H1 (cell line): ENCODE measurements at regions not wholly inside any gene's neighbourhood (a gene's known extent, or its start where the extent isn't known, plus 50 kb on each side); places are given as distances from the start of the nearest gene placed in this dataset.

ENCODE experiments used
- CTCF ChIA-PET: fragments of 300-600 bp; sonication (Branson Sonifier 250); formaldehyde crosslinking; loops from one replicate; lab custom pipeline; 2021; ENCODE audit not compliant: partially characterized antibody; lab: Charles Lee
- POLR2A ChIA-PET: fragments of 300-600 bp; sonication (Branson Sonifier 250); formaldehyde crosslinking; loops from one replicate; lab custom pipeline; 2021; ENCODE audit warnings: inconsistent platforms; ENCODE audit not compliant: partially characterized antibody; lab: Charles Lee
- DNase-seq, 2 experiments: peaks; one replicate each; pipeline versions ENCODE4 v3.0.0 to v3.0.0-alpha.2; 2010 to 2022; ENCODE audit warnings: low spot score in 2 of 2, low read depth in 1 of 2, mixed read lengths in 1 of 2
- FAIRE-seq: peaks from 2 replicates; lab custom pipeline; 2011; peaks lifted over from hg19 to GRCh38; lab: Jason Lieb, UNC
- H2AFZ ChIP-seq: 2 replicates; pipeline ENCODE4 v1.8.1; 2012; ENCODE audit warnings: low read length, inconsistent platforms
- H2AK5ac ChIP-seq: 2 replicates; pipeline ENCODE4 v1.6.1; 2013; ENCODE audit warnings: low read depth, low read length
- H2BK120ac ChIP-seq: replicated peaks from 2 replicates; pipeline ENCODE3; 2013; ENCODE audit warnings: low read depth, low read length, inconsistent platforms
- H2BK12ac ChIP-seq: 2 replicates; pipeline ENCODE4 v1.6.1; 2013; ENCODE audit warnings: low read depth, low read length
- H2BK15ac ChIP-seq: 2 replicates; pipeline ENCODE4 v1.6.1; 2013; ENCODE audit warnings: low read length
- H2BK20ac ChIP-seq: 2 replicates; pipeline ENCODE4 v1.6.1; 2013; ENCODE audit warnings: low read length
- H2BK5ac ChIP-seq: 2 replicates; pipeline ENCODE4 v1.6.1; 2013; ENCODE audit warnings: low read depth, low read length
- H3K14ac ChIP-seq: 2 replicates; pipeline ENCODE4 v1.6.1; 2013; ENCODE audit warnings: inconsistent platforms; ENCODE audit not compliant: insufficient read length
- H3K18ac ChIP-seq: 2 replicates; pipeline ENCODE4 v1.6.1; 2013; ENCODE audit warnings: low read length; ENCODE audit errors: extremely low read depth
- H3K23ac ChIP-seq: 2 replicates; pipeline ENCODE4 v1.6.1; 2013; ENCODE audit warnings: inconsistent platforms; ENCODE audit not compliant: insufficient read length
- H3K23me2 ChIP-seq: 2 replicates; pipeline ENCODE4 v1.6.1; 2013; ENCODE audit warnings: low read depth, low read length
- H3K27ac ChIP-seq: 2 replicates; pipeline ENCODE4 v1.6.1; 2011; ENCODE audit warnings: low read depth, low read length, inconsistent platforms
- H3K27me3 ChIP-seq, 4 experiments: replicated peaks in 1 of 4; 1 replicate in 1 of 4; 2 replicates in 3 of 4; pipeline versions ENCODE4 v1.6.1 to v1.8.1; 2011 to 2013; ENCODE audit warnings: low read length in 3 of 4, mild to moderate bottlenecking in 3 of 4, inconsistent platforms in 2 of 4, mixed read lengths in 2 of 4, moderate library complexity in 1 of 4; ENCODE audit not compliant: control insufficient read depth in 3 of 4, insufficient read depth in 3 of 4; ENCODE audit errors: extremely low read depth in 1 of 4
- H3K36me3 ChIP-seq, 4 experiments: 2 replicates each; pipeline versions ENCODE4 v1.6.1 to v1.8.1; 2011 to 2013; ENCODE audit warnings: mild to moderate bottlenecking in 4 of 4, low read length in 3 of 4, moderate library complexity in 2 of 4, control low read depth in 1 of 4, inconsistent platforms in 1 of 4; ENCODE audit not compliant: insufficient read depth in 4 of 4, control insufficient read depth in 2 of 4
- H3K4ac ChIP-seq: replicated peaks from 2 replicates; pipeline ENCODE3; 2013; ENCODE audit warnings: low read length, low read depth, mixed read lengths, inconsistent platforms; ENCODE audit not compliant: insufficient read length
- H3K4me1 ChIP-seq, 4 experiments: replicated peaks in 1 of 4; 1 replicate in 1 of 4; 2 replicates in 3 of 4; pipeline versions ENCODE4 v1.6.1 to v1.8.1; 2011 to 2013; ENCODE audit warnings: low read length in 3 of 4, inconsistent platforms in 2 of 4, mixed read lengths in 1 of 4; ENCODE audit not compliant: insufficient read depth in 4 of 4, control insufficient read depth in 3 of 4
- H3K4me2 ChIP-seq, 2 experiments: 2 replicates each; pipeline versions ENCODE4 v1.6.1 to v1.8.1; 2011 to 2013; ENCODE audit warnings: low read depth in 2 of 2, low read length in 2 of 2, control low read depth in 1 of 2, inconsistent platforms in 1 of 2, mild to moderate bottlenecking in 1 of 2; ENCODE audit not compliant: insufficient read depth in 1 of 2
- H3K4me3 ChIP-seq, 4 experiments: fragments of 200-600, 300-600 bp in 1 of 4; sonication (generic), shearing (Covaris generic), sonication (Bioruptor Twin) in 1 of 4; 2 replicates each; pipeline versions ENCODE4 v1.5.1 to v1.8.1; 2011 to 2016; ENCODE audit warnings: low read length in 4 of 4, low read depth in 3 of 4, control low read depth in 2 of 4, inconsistent platforms in 2 of 4, mild to moderate bottlenecking in 2 of 4, mixed read lengths in 1 of 4, moderate library complexity in 1 of 4; ENCODE audit not compliant: insufficient read depth in 2 of 4; ENCODE audit errors: extremely low read depth in 1 of 4
- H3K56ac ChIP-seq: replicated peaks from 2 replicates; pipeline ENCODE3; 2013; ENCODE audit warnings: low read depth, mild to moderate bottlenecking, mixed read lengths, low read length, inconsistent platforms; ENCODE audit not compliant: insufficient read length
- H3K79me1 ChIP-seq: 2 replicates; pipeline ENCODE4 v1.6.1; 2013; ENCODE audit warnings: low read depth, low read length, control low read depth
- H3K79me2 ChIP-seq, 2 experiments: 2 replicates each; pipeline versions ENCODE4 v1.6.1 to v1.8.1; 2012 to 2013; ENCODE audit warnings: low read length in 2 of 2, mild to moderate bottlenecking in 2 of 2, inconsistent platforms in 1 of 2; ENCODE audit not compliant: insufficient read depth in 2 of 2, control insufficient read depth in 1 of 2
- H3K9ac ChIP-seq, 4 experiments: replicated peaks in 1 of 4; 1 replicate in 1 of 4; 2 replicates in 3 of 4; pipeline versions ENCODE4 v1.6.1 to v1.8.1; 2011 to 2013; ENCODE audit warnings: low read depth in 3 of 4, low read length in 3 of 4, control low read depth in 2 of 4, mild to moderate bottlenecking in 2 of 4, moderate library complexity in 2 of 4, inconsistent platforms in 1 of 4; ENCODE audit errors: extremely low read depth in 1 of 4
- H3K9me3 ChIP-seq, 2 experiments: 2 replicates each; pipeline versions ENCODE4 v1.6.1 to v1.8.1; 2012 to 2013; ENCODE audit warnings: mild to moderate bottlenecking in 2 of 2, moderate library complexity in 2 of 2, control low read depth in 1 of 2, inconsistent platforms in 1 of 2, low read depth in 1 of 2, low read length in 1 of 2, mixed read lengths in 1 of 2; ENCODE audit not compliant: insufficient read depth in 2 of 2
- H4K20me1 ChIP-seq, 2 experiments: replicated peaks in 1 of 2; 2 replicates each; pipeline versions ENCODE3 to v1.8.1; 2011 to 2013; ENCODE audit warnings: inconsistent platforms in 2 of 2, low read length in 2 of 2, mild to moderate bottlenecking in 1 of 2; ENCODE audit not compliant: insufficient read depth in 2 of 2, control insufficient read depth in 1 of 2
- H4K5ac ChIP-seq: 2 replicates; pipeline ENCODE4 v1.6.1; 2013; ENCODE audit warnings: low read length, low read depth, mixed read lengths, inconsistent platforms; ENCODE audit not compliant: insufficient read length
- H4K8ac ChIP-seq: 2 replicates; pipeline ENCODE4 v1.8.0; 2013; ENCODE audit warnings: mild to moderate bottlenecking, moderate library complexity, low read length, inconsistent platforms; ENCODE audit not compliant: insufficient read depth; ENCODE audit errors: extremely low read depth
- H4K91ac ChIP-seq: replicated peaks from 2 replicates; pipeline ENCODE3; 2013; ENCODE audit warnings: low read length, mixed read lengths, inconsistent platforms; ENCODE audit not compliant: insufficient read length
- ATF2 ChIP-seq: IDR thresholded peaks from 2 replicates; pipeline ENCODE4 v1.6.1; 2012; ENCODE audit warnings: low read length, inconsistent platforms
- ATF3 ChIP-seq: IDR thresholded peaks from 2 replicates; pipeline ENCODE4 v1.6.1; 2011; ENCODE audit warnings: low read depth, mild to moderate bottlenecking, low read length; ENCODE audit not compliant: insufficient read depth
- CHD2 ChIP-seq: IDR thresholded peaks from 2 replicates; pipeline ENCODE4 v1.6.1; 2012; ENCODE audit warnings: low read length, improper control_type of control experiment
- HDAC6 ChIP-seq: IDR thresholded peaks from one replicate; pipeline ENCODE4 v1.7.1; 2012; ENCODE audit warnings: low read depth, mild to moderate bottlenecking, inconsistent platforms, low read length, moderate library complexity
- JUN ChIP-seq: IDR thresholded peaks from 2 replicates; pipeline ENCODE4 v1.6.1; 2011; ENCODE audit warnings: low read depth, mild to moderate bottlenecking, improper control_type of control experiment, low read length
- KDM1A ChIP-seq: fragments of 200-600, 300-600 bp; sonication (generic); IDR thresholded peaks from 2 replicates; pipeline ENCODE4 v1.7.1; 2016; ENCODE audit warnings: mild to moderate bottlenecking, low read length, borderline replicate concordance
- PHF8 ChIP-seq: fragments of 200-600 bp; sonication (generic); conservative IDR thresholded peaks from 2 replicates; pipeline ENCODE4 v1.7.1; 2012; ENCODE audit warnings: low read depth, mild to moderate bottlenecking, inconsistent platforms, low read length, moderate library complexity
- RFX5 ChIP-seq: IDR thresholded peaks from 2 replicates; pipeline ENCODE4 v1.6.1; 2011; ENCODE audit warnings: low read depth, low read length, improper control_type of control experiment, borderline replicate concordance
- SAP30 ChIP-seq: fragments of 300-600 bp; sonication (generic); IDR thresholded peaks from 2 replicates; pipeline ENCODE4 v1.7.1; 2012; ENCODE audit warnings: low read length, moderate library complexity, mild to moderate bottlenecking, inconsistent platforms; ENCODE audit not compliant: insufficient read depth, insufficient replicate concordance
- SP1 ChIP-seq: IDR thresholded peaks from 2 replicates; pipeline ENCODE4 v1.6.1; 2011; ENCODE audit warnings: low read depth, low read length
- TBP ChIP-seq: IDR thresholded peaks from 2 replicates; pipeline ENCODE4 v1.6.1; 2011; ENCODE audit warnings: low read depth, low read length, improper control_type of control experiment
- ZNF274 ChIP-seq: IDR thresholded peaks from 2 replicates; pipeline ENCODE4 v1.7.0; 2012; ENCODE audit warnings: low read length, borderline replicate concordance; ENCODE audit errors: extremely low read depth
- WGBS, 2 experiments: shearing (Covaris generic) in 1 of 2; methylation state at CpG; one replicate each; pipeline versions ENCODE4 v1.1.6 to v1.1.7; 2013 to 2015; ENCODE audit warnings: low lambda C conversion rate in 2 of 2, mixed read lengths in 2 of 2, inconsistent platforms in 1 of 2, low coverage in 1 of 2, missing lambda C conversion rate in 1 of 2; ENCODE audit not compliant: insufficient replicate concordance in 2 of 2, insufficient coverage in 1 of 2, insufficient read length in 1 of 2; ENCODE audit errors: extremely low coverage in 1 of 2, missing lambda C conversion rate in 1 of 2; 5-methylcytosine and 5-hydroxymethylcytosine counted together

GRCh38 chr10:130708465-130709070 is 572.4 kb downstream of the GLRX3 start:
- H2BK5ac ChIP-seq: no peak overlapping the region
- no peak overlapping the region; the same call in 1 of the 2 replicates for H2AFZ ChIP-seq
- H3K23me2 ChIP-seq: no peaks in the 10 kb centered on the region
- H3K14ac ChIP-seq: no peak overlapping the region
- H3K23ac ChIP-seq: no peak overlapping the region
- no peak overlapping the region for H3K9ac ChIP-seq
- H4K91ac ChIP-seq: no peak overlapping the region
- no peak overlapping the region for H2AK5ac ChIP-seq
- H2BK120ac ChIP-seq: no peak overlapping the region
- H3K18ac ChIP-seq: no peak overlapping the region
- H4K8ac ChIP-seq: no peak overlapping the region
- H3K27ac ChIP-seq: no peak overlapping the region
- ChIA-PET CTCF (interaction anchor here (0.8 to 2.7 kb wide), 10 partner anchors 8 to 347 kb away, joined by 3 to 14 read pairs (median 6); no protein-coding TSS in a partner anchor), POLR2A (no interaction called here)
- no peaks in the 10 kb centered on the region for H3K79me1 ChIP-seq
- no peak overlapping the region for H3K4me2 ChIP-seq
- H3K9me3 ChIP-seq: no peaks in the 10 kb centered on the region
- H3K4ac ChIP-seq: no peak overlapping the region
- 0 out of 2 replicates have a peak overlapping the region, but pooled peaks have one; percentile 16 for H2BK15ac ChIP-seq
- no peak overlapping the region for H4K5ac ChIP-seq
- DNase-seq (no peak), FAIRE-seq (no peak)
- no peaks in the 10 kb centered on the region for H3K4me1 ChIP-seq
- no peaks in the 10 kb centered on the region for H3K36me3 ChIP-seq
- no peak overlapping the region for H2BK20ac ChIP-seq
- WGBS, 2 experiments: 90% methylated on average over 18 of the region's 18 CpGs; no CpG with 5 or more reads in 1 of the 2 experiments
- no peak overlapping the region for H3K56ac ChIP-seq
- H3K27me3 ChIP-seq: no peaks in the 10 kb centered on the region
- H4K20me1 ChIP-seq: no peaks in the 10 kb centered on the region
- H3K4me3 ChIP-seq: no peak overlapping the region
- no peaks in the 10 kb centered on the region for H3K79me2 ChIP-seq
- no peak overlapping the region for H2BK12ac ChIP-seq
- TF ChIP-seq ZNF274 (no peak), RFX5 (no peak), TBP (no peak), PHF8 (no peak), CHD2 (no peak), SP1 (no peak), SAP30 (no peak), JUN (no peak), ATF2 (no peak), HDAC6 (no peak), KDM1A (no peak), ATF3 (no peak)
